ENCODE measurements at regions not wholly inside any gene's neighbourhood (a gene's known extent, or its start where the extent isn't known, plus 50 kb on each side); places are given as distances from the start of the nearest gene placed in this dataset.

DNA sequence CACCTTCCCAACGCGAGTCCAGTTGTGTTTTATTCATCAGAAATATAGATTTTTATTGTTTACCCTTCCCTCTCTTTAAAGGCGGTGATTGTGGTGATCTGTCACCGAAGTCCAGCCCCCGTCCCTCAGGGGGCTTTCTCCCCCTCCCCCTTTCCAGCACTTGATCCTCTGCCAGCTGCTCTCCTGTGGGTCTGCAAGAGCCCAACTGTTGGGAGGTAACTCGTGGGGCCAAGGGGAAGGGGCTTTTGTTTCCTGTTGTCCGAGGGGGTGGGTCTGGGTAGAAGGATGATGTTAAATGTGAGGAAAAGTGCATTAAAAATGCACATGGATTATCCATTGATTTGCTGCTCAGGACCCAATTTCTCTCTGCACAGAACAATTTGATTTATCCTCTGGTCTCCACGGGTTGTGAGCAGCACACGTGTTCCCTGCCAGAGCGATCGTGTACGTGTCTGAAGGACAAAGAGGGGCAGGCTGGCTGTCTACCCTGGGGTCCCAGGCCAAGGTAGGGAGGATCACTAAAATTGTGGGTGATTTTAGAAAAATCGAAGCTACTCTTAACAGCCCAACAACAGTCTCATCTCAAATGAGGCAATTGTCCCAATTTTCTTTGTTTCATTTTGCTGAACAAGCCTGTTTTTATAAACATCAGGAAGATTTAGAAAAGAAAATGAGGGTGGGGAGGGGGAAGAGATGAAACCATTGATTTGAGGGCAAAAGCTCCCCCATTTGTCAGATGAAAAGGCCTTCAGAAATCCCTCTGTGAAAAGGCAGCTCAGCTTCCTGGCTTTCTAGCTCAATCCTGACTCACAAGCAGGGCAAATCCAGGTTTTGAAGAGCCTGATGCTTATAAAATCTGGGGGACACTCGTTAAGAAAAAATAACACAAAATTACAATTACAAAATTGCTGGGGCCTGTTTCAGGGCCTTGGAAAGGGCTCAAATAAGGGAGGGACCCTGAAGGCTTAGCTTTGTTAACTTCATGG is 176.2 kb downstream of the RHOU start:
- Histone ChIP-seq H3K79me2 (ENCODE audit: insufficient read depth, low read depth) (no peaks in the 10 kb centered on the region), H3K4me1 (ENCODE audit: low read depth, poor library complexity, severe bottlenecking) (no peaks in the 10 kb centered on the region), H2AFZ (ENCODE audit: low read depth) (no peak overlapping the region), H3K27ac (no peak overlapping the region), H3K36me3 (ENCODE audit: insufficient read depth) (no peaks in the 10 kb centered on the region; the same call in 1 of the 2 replicates), H3K4me3 (IDR thresholded peaks at IDR 0.05; ENCODE audit: insufficient read depth, low read depth, low read length) (no peak overlapping the region), H3K9ac (no peak overlapping the region), H3K4me2 (no peak overlapping the region), H3K27me3 (ENCODE audit: insufficient read depth, low read depth) (no peaks in the 10 kb centered on the region), H4K20me1 (ENCODE audit: insufficient read depth) (no peaks in the 10 kb centered on the region)
- TF ChIP-seq, protein P1, sequence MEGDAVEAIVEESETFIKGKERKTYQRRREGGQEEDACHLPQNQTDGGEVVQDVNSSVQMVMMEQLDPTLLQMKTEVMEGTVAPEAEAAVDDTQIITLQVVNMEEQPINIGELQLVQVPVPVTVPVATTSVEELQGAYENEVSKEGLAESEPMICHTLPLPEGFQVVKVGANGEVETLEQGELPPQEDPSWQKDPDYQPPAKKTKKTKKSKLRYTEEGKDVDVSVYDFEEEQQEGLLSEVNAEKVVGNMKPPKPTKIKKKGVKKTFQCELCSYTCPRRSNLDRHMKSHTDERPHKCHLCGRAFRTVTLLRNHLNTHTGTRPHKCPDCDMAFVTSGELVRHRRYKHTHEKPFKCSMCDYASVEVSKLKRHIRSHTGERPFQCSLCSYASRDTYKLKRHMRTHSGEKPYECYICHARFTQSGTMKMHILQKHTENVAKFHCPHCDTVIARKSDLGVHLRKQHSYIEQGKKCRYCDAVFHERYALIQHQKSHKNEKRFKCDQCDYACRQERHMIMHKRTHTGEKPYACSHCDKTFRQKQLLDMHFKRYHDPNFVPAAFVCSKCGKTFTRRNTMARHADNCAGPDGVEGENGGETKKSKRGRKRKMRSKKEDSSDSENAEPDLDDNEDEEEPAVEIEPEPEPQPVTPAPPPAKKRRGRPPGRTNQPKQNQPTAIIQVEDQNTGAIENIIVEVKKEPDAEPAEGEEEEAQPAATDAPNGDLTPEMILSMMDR (conservative IDR thresholded peaks at IDR 0.05; ENCODE audit: low read depth, low read length) = no peak

DNA sequence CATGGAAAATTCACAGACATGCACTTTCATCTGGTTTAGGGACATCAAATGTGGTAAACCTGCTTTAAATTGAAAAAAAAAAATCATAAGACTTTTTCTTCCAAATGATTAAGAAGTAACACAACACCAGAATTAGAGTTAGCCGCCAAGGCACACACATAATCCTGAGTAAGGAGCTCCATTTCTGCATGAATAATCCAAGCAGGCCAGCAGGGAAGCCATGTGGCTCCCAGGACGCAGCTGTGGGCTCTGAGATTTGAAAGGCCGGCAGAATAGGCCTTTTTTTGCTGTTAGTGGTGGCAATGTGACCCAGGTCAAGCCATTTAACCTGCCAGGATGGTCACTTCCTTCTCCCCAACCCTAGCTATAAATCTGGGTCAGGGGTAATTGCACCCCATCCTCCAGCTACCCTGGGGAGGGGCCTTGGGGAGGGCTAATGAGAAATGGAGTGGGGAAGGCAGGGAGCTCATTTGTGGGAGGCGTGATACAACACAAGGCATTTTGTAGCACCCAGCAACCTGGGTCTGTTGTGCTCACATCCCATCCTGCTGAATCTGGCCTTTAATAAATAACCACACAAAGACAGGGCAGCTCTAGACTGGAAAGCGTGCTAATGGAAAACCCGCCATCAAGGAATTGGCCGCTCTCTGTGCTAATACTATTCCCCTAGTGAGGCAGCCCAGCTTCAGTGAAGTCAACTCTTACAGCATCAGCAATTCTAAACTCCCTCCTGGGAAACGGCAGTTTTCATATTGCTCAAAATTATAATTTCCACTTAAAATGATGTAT is 178.5 kb downstream of the RHOU start:
- TF ChIP-seq, protein P1 (conservative IDR thresholded peaks at IDR 0.05; ENCODE audit: low read depth, low read length) = no peak
- no peak overlapping the region for H3K4me3 ChIP-seq (IDR thresholded peaks at IDR 0.05; ENCODE audit: insufficient read depth, low read depth, low read length)
- no peaks in the 10 kb centered on the region for H3K4me1 ChIP-seq (ENCODE audit: low read depth, poor library complexity, severe bottlenecking)
- H2AFZ ChIP-seq (ENCODE audit: low read depth) = no peak overlapping the region
- H3K27ac ChIP-seq = no peak overlapping the region
- H3K36me3 ChIP-seq (ENCODE audit: insufficient read depth) = no peaks in the 10 kb centered on the region; the same call in 1 of the 2 replicates
- H4K20me1 ChIP-seq (ENCODE audit: insufficient read depth) = no peaks in the 10 kb centered on the region
- no peak overlapping the region for H3K4me2 ChIP-seq
- H3K27me3 ChIP-seq (ENCODE audit: insufficient read depth, low read depth) = no peaks in the 10 kb centered on the region
- no peak overlapping the region for H3K9ac ChIP-seq
- H3K79me2 ChIP-seq (ENCODE audit: insufficient read depth, low read depth) = no peaks in the 10 kb centered on the region

- Histone ChIP-seq H3K4me1 (ENCODE audit: low read depth, poor library complexity, severe bottlenecking) (no peaks in the 10 kb centered on the region), H3K4me2 (no peak overlapping the region), H3K9ac (no peak overlapping the region), H2AFZ (ENCODE audit: low read depth) (no peak overlapping the region), H4K20me1 (ENCODE audit: insufficient read depth) (no peaks in the 10 kb centered on the region), H3K27me3 (ENCODE audit: insufficient read depth, low read depth) (no peaks in the 10 kb centered on the region), H3K27ac (no peak overlapping the region), H3K4me3 (IDR thresholded peaks at IDR 0.05; ENCODE audit: insufficient read depth, low read depth, low read length) (no peak overlapping the region), H3K79me2 (ENCODE audit: insufficient read depth, low read depth) (no peaks in the 10 kb centered on the region), H3K36me3 (ENCODE audit: insufficient read depth) (no peaks in the 10 kb centered on the region; the same call in 1 of the 2 replicates)
- TF ChIP-seq, protein P1 (conservative IDR thresholded peaks at IDR 0.05; ENCODE audit: low read depth, low read length) = no peak
Measured at GRCh38 chr1:228914700-228915099, 179.4 kb downstream of the RHOU start.

DNA sequence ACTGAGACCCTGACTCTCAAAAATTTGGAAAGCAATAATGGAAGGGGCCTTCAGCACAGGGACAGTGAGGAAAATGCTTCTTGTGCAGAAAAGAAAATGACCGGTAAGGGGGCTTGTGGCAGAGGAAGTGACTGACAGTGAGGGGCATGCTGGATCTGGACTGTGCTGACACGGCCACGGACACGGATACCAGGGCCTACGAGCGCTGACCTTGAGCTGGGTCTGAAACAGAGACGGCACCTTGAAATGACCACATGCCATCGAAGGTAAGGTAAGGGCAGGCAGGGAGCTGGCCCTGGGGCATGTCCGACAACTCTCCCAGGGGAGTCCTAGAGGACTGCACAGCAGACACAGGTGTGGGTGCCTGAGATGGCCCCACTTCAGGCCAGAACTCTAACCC is 182.1 kb downstream of the RHOU start:
- TF ChIP-seq, protein P1 (conservative IDR thresholded peaks at IDR 0.05; ENCODE audit: low read depth, low read length) = no peak
- H3K79me2 ChIP-seq (ENCODE audit: insufficient read depth, low read depth) = no peaks in the 10 kb centered on the region
- H3K27me3 ChIP-seq (ENCODE audit: insufficient read depth, low read depth) = no peaks in the 10 kb centered on the region

More for the DNA sequence above, 182.1 kb downstream of the RHOU start:
- Histone ChIP-seq H4K20me1 (ENCODE audit: insufficient read depth) (no peaks in the 10 kb centered on the region), H2AFZ (ENCODE audit: low read depth) (no peak overlapping the region), H3K36me3 (ENCODE audit: insufficient read depth) (no peaks in the 10 kb centered on the region; the same call in 1 of the 2 replicates), H3K4me1 (ENCODE audit: low read depth, poor library complexity, severe bottlenecking) (no peaks in the 10 kb centered on the region), H3K4me3 (IDR thresholded peaks at IDR 0.05; ENCODE audit: insufficient read depth, low read depth, low read length) (no peak overlapping the region), H3K4me2 (no peak overlapping the region), H3K27ac (no peak overlapping the region), H3K9ac (no peak overlapping the region)
